HepG2 (cell line): ENCODE measurements at regions not wholly inside any gene's neighbourhood (a gene's known extent, or its start where the extent isn't known, plus 50 kb on each side); places are given as distances from the start of the nearest gene placed in this dataset.
A peak's percentile ranks its signal among the peaks of the same experiment; 100 is the strongest.

Source experiments
- ATAC-seq: fragments of 200-7000 bp; cut with Tn5 transposase; 3 replicates; pipeline ENCODE4 v1.9.1; 2020; ENCODE audit warnings: mild to moderate bottlenecking, moderate library complexity
- BruUV-seq: library from RNA; stranded (reverse); fragments of 400-500 nt; replicated peaks from 2 replicates; lab custom pipeline; 2021; lab: Mats Ljungman, UMichigan
- CTCF ChIA-PET: fragments of 300-600 bp; formaldehyde crosslinking; extraction: SDS; loops from one replicate; lab custom pipeline; 2021; ENCODE audit warnings: low total read pairs, inconsistent platforms, low intra/inter-chr PET ratio; lab: Yijun Ruan, JAX
- POLR2A ChIA-PET: fragments of 350-600 bp; sonication (Branson Sonifier 250); formaldehyde crosslinking; loops from one replicate; lab custom pipeline; 2020; ENCODE audit warnings: antibody characterized with exemption, inconsistent platforms; lab: Yijun Ruan, JAX
- DNase-seq: peaks from one replicate; pipeline ENCODE4 v3.0.0-alpha.2; 2015; ENCODE audit warnings: low spot score
- FAIRE-seq: peaks from 3 replicates; lab custom pipeline; 2011; peaks lifted over from hg19 to GRCh38; lab: Jason Lieb, UNC
- H2AFZ ChIP-seq: one replicate; pipeline ENCODE4 v1.6.1; 2011; ENCODE audit warnings: low read length, inconsistent platforms
- H3K27ac ChIP-seq: fragments of 300-600 bp; 3 replicates; pipeline ENCODE4 v1.8.0; 2011; ENCODE audit warnings: mixed run types, mild to moderate bottlenecking, mixed read lengths, low read length, inconsistent platforms; ENCODE audit not compliant: insufficient read depth; ENCODE audit errors: extremely low read length
- H3K27me3 ChIP-seq, 2 experiments: fragments of 200-600 bp in 1 of 2; 2 replicates in 1 of 2; 3 replicates in 1 of 2; pipeline versions ENCODE4 v1.6.0 to v1.8.0; 2011; ENCODE audit warnings: low read length in 2 of 2, mild to moderate bottlenecking in 2 of 2, moderate library complexity in 2 of 2, inconsistent platforms in 1 of 2; ENCODE audit not compliant: insufficient read depth in 2 of 2, control insufficient read depth in 1 of 2
- H3K36me3 ChIP-seq, 2 experiments: fragments of 200-600 bp in 1 of 2; replicated peaks in 1 of 2; 2 replicates in 1 of 2; 3 replicates in 1 of 2; pipeline versions ENCODE4 v1.5.1 to v1.8.0; 2011; ENCODE audit warnings: low read length in 2 of 2, inconsistent platforms in 1 of 2; ENCODE audit not compliant: insufficient read depth in 2 of 2, control insufficient read depth in 1 of 2
- H3K4me1 ChIP-seq: 2 replicates; pipeline ENCODE4 v1.5.1; 2012; ENCODE audit warnings: low read length, inconsistent platforms; ENCODE audit not compliant: insufficient read depth
- H3K4me2 ChIP-seq: 2 replicates; pipeline ENCODE4 v1.6.0; 2011; ENCODE audit warnings: low read depth, low read length, inconsistent platforms
- H3K4me3 ChIP-seq, 3 experiments: fragments of 200-600 bp in 1 of 3; sonication (generic), shearing (Covaris generic) in 1 of 3; replicated peaks in 1 of 3; 2 replicates each; pipeline ENCODE4 v1.5.1; 2011 to 2016; ENCODE audit warnings: low read length in 3 of 3, inconsistent platforms in 2 of 3, low read depth in 2 of 3, mild to moderate bottlenecking in 2 of 3, control low read depth in 1 of 3, mixed read lengths in 1 of 3; ENCODE audit not compliant: insufficient read depth in 1 of 3
- H3K79me2 ChIP-seq: one replicate; pipeline ENCODE4 v1.6.1; 2011; ENCODE audit warnings: low read length, inconsistent platforms; ENCODE audit not compliant: insufficient read depth
- H3K9ac ChIP-seq: 2 replicates; pipeline ENCODE4 v1.6.0; 2011; ENCODE audit warnings: mild to moderate bottlenecking, low read depth, low read length, inconsistent platforms; ENCODE audit not compliant: insufficient read depth
- H3K9me3 ChIP-seq: 2 replicates; pipeline ENCODE4 v1.5.1; 2012; ENCODE audit warnings: mild to moderate bottlenecking, low read length
- H4K20me1 ChIP-seq: 2 replicates; pipeline ENCODE4 v1.6.0; 2011; ENCODE audit warnings: inconsistent platforms, mild to moderate bottlenecking, low read length, moderate library complexity; ENCODE audit not compliant: insufficient read depth
- AKNA ChIP-seq: sonication (generic); formaldehyde crosslinking; IDR thresholded peaks from 2 replicates; pipeline ENCODE4 v1.4.0; 2020; ENCODE audit warnings: missing genetic modification reagents, borderline replicate concordance
- BHLHE40 ChIP-seq: IDR thresholded peaks from 2 replicates; pipeline ENCODE4 v1.6.1; 2011; ENCODE audit warnings: low read length, improper control_type of control experiment
- CC2D1A ChIP-seq: sonication (generic); formaldehyde crosslinking; IDR thresholded peaks from 2 replicates; pipeline ENCODE4 v1.8.1; 2023; ENCODE audit warnings: mild to moderate bottlenecking, missing genetic modification reagents
- ESRRA ChIP-seq: sonication (generic); formaldehyde crosslinking; IDR thresholded peaks from 2 replicates; pipeline ENCODE4 v1.5.1; 2020; ENCODE audit warnings: mild to moderate bottlenecking, low read depth, missing genetic modification reagents
- GPBP1L1 ChIP-seq: sonication (generic); formaldehyde crosslinking; IDR thresholded peaks from 2 replicates; pipeline ENCODE4 v1.5.0; 2020; ENCODE audit warnings: mild to moderate bottlenecking, missing genetic modification reagents
- GPN1 ChIP-seq: sonication (generic); formaldehyde crosslinking; IDR thresholded peaks from 2 replicates; pipeline ENCODE4 v1.5.1; 2020; ENCODE audit warnings: missing genetic modification reagents, borderline replicate concordance
- MIER2 ChIP-seq: IDR thresholded peaks from 2 replicates; pipeline ENCODE4 v1.6.1; 2016; ENCODE audit warnings: missing biosample characterization, missing genetic modification reagents
- NCOA1 ChIP-seq: sonication (generic); formaldehyde crosslinking; IDR thresholded peaks from 2 replicates; pipeline ENCODE4 v1.9.0; 2021; ENCODE audit warnings: missing genetic modification reagents
- TEAD2 ChIP-seq: sonication (generic); formaldehyde crosslinking; IDR thresholded peaks from 2 replicates; pipeline ENCODE4 v1.9.0; 2021; ENCODE audit warnings: missing genetic modification reagents
- ZNF546 ChIP-seq: sonication (generic); formaldehyde crosslinking; conservative IDR thresholded peaks from 2 replicates; pipeline ENCODE4 v1.8.1; 2023; ENCODE audit warnings: mild to moderate bottlenecking, missing genetic modification reagents
- ZNF563 ChIP-seq: sonication (generic); formaldehyde crosslinking; IDR thresholded peaks from 2 replicates; pipeline ENCODE4 v1.8.0; 2022; ENCODE audit warnings: mild to moderate bottlenecking, moderate library complexity, missing genetic modification reagents
- ZNF75D ChIP-seq: sonication (generic); formaldehyde crosslinking; IDR thresholded peaks from 2 replicates; pipeline ENCODE4 v1.8.1; 2023; ENCODE audit warnings: missing genetic modification reagents, mild to moderate bottlenecking, borderline replicate concordance
- WGBS: methylation state at CpG from one replicate; pipeline ENCODE4 v1.1.6; 2017; ENCODE audit warnings: low lambda C conversion rate; 5-methylcytosine and 5-hydroxymethylcytosine counted together
- in situ Hi-C: cut with HindIII; loops from 2 replicates; pipeline ENCODE4 v1.10.0; 2017; ENCODE audit warnings: low pct_unique_long_range_greater_than_20kb; ENCODE audit not compliant: extremely low pct_ligation_motif_present
- intact Hi-C: fragments of 100-400 bp; cut with micrococcal nuclease; formaldehyde crosslinking; loops from one replicate; pipeline ENCODE4 v1.10.0; 2022; ENCODE audit not compliant: unreplicated experiment
- TF ChIP-seq, protein P1 (sequence below): sonication (generic); formaldehyde crosslinking; conservative IDR thresholded peaks from 2 replicates; pipeline ENCODE4 v1.8.1; 2023; ENCODE audit warnings: missing genetic modification reagents
- TF ChIP-seq, protein P2 (sequence below): sonication (generic); formaldehyde crosslinking; IDR thresholded peaks from 2 replicates; pipeline ENCODE4 v1.9.0; 2022; ENCODE audit warnings: low read depth, missing genetic modification reagents

DNA sequence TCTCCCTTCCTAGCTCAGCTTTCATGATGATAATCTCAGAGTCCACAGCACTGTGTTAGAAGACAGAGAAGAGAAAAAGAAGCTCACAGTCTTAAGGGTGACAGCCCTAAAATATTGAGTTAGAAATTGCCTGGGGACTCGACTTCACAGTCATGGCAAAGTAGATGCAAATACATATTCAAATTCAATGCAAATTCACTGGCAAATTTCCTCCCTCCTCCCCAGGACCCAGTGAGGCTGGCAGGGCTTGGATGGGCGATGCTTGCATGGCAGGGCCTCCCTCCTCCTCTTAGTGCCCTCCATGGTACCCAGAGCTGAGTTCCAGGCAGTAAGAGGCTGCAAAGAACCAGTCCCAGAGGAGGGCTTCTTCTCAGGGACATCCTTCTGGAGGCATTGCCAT, 115.6 kb upstream of the UQCRFS1 start (continued):
- TF ChIP-seq BHLHE40 (no peak), ESRRA (CRISPR knock-in tag) (no peak), TEAD2 (CRISPR knock-in tag) (no peak), ZNF546 (CRISPR knock-in tag) (no peak)

DNA sequence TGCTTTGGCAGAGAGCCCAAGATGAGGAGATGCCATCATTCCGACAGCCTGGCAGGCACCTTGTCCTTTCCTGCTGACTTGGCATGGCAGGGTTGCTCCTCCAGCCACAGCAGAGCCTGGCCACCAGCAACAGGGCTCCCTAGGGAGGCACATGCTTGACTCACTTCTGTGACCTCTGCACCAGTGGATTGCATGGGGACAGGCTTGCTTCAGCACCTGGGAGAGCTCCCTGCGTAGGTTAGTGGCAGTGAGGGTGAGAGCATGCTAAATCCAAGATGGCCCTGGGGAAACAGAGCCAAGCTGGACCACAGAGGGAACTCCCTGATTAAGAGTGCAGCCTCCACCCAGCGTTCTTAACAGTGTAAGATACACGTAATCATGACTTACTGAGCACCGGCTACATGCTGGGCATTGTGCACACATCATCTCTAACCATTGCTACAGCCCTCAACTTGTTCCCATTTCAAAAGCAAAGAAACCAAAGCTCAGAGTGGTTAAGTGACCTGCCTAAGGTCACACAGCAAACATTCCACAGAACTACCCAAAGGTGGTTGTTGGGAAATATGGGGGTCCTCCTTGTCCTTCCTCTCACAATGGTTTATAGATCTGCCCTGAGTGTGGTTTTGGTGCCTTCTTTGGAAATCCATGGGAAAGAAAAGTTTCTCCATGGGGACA, 116.6 kb upstream of the UQCRFS1 start:
- intact Hi-C loops (no loop called here), in situ Hi-C loops (no loop called here)
- BruUV-seq = no TSS peak
- H3K27ac ChIP-seq = no peak overlapping the region
- no peak overlapping the region for H3K4me3 ChIP-seq
- peaks cover 9% of the 10 kb centered on the region; the same call in 1 of the 2 replicates for H3K9me3 ChIP-seq
- H3K27me3 ChIP-seq = no peaks in the 10 kb centered on the region
- H3K4me1 ChIP-seq = no peaks in the 10 kb centered on the region
- no peak overlapping the region for H3K4me2 ChIP-seq
- DNase-seq = peak; percentile 15
- H4K20me1 ChIP-seq = no peaks in the 10 kb centered on the region
- CTCF ChIA-PET = no interaction called here
- WGBS = 42% methylated on average over 4 of the region's 5 CpGs
- ATAC-seq = peak; percentile 53; the same call in 2 of the 3 replicates
- no peak overlapping the region for H2AFZ ChIP-seq
- FAIRE-seq = no peak
- H3K9ac ChIP-seq = no peak overlapping the region
- POLR2A ChIA-PET = no interaction called here
- no peaks in the 10 kb centered on the region for H3K79me2 ChIP-seq
- no peaks in the 10 kb centered on the region for H3K36me3 ChIP-seq
- no peak for TF ChIP-seq GPBP1L1
- no peak for TF ChIP-seq AKNA
- no peak for TF ChIP-seq CC2D1A (CRISPR knock-in tag)
- no peak for TF ChIP-seq ZNF75D (CRISPR knock-in tag)
- no peak for TF ChIP-seq NCOA1 (CRISPR knock-in tag)
- TF ChIP-seq, protein P1, sequence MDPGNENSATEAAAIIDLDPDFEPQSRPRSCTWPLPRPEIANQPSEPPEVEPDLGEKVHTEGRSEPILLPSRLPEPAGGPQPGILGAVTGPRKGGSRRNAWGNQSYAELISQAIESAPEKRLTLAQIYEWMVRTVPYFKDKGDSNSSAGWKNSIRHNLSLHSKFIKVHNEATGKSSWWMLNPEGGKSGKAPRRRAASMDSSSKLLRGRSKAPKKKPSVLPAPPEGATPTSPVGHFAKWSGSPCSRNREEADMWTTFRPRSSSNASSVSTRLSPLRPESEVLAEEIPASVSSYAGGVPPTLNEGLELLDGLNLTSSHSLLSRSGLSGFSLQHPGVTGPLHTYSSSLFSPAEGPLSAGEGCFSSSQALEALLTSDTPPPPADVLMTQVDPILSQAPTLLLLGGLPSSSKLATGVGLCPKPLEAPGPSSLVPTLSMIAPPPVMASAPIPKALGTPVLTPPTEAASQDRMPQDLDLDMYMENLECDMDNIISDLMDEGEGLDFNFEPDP (CRISPR knock-in tag) = no peak
- TF ChIP-seq MIER2 (CRISPR knock-in tag) = peak; percentile 97
- no peak for TF ChIP-seq ZNF563 (CRISPR knock-in tag)
- no peak for TF ChIP-seq GPN1 (CRISPR knock-in tag)
- TF ChIP-seq, protein P2, sequence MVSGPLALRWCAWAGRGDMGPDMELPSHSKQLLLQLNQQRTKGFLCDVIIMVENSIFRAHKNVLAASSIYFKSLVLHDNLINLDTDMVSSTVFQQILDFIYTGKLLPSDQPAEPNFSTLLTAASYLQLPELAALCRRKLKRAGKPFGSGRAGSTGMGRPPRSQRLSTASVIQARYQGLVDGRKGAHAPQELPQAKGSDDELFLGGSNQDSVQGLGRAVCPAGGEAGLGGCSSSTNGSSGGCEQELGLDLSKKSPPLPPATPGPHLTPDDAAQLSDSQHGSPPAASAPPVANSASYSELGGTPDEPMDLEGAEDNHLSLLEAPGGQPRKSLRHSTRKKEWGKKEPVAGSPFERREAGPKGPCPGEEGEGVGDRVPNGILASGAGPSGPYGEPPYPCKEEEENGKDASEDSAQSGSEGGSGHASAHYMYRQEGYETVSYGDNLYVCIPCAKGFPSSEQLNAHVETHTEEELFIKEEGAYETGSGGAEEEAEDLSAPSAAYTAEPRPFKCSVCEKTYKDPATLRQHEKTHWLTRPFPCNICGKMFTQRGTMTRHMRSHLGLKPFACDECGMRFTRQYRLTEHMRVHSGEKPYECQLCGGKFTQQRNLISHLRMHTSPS (CRISPR knock-in tag) = no peak
